GM18520 (cell line): ENCODE measurements at regions not wholly inside any gene's neighbourhood (a gene's known extent, or its start where the extent isn't known, plus 50 kb on each side); places are given as distances from the start of the nearest gene placed in this dataset.

Source experiments
- ATAC-seq: cut with Tn5 transposase; IDR thresholded peaks from one replicate; pipeline ENCODE4 v1.9.1; 2021; ENCODE audit not compliant: unreplicated experiment

GRCh38 chr3:124519591-124520194 lies 210.6 kb upstream of the UMPS start:
- ATAC-seq = no peak

- no peak for ATAC-seq
Observed at GRCh38 chr3:124520970-124521369, 209.3 kb upstream of the UMPS start.

- ATAC-seq = no peak
Observed at GRCh38 chr3:124522082-124522625, 208.1 kb upstream of the UMPS start.

- ATAC-seq = no peak
Observed at GRCh38 chr3:124526601-124527000, 203.7 kb upstream of the UMPS start.

- ATAC-seq = no peak
Observed at GRCh38 chr3:124529826-124530571, 200.3 kb upstream of the UMPS start.

- no peak for ATAC-seq
Observed at GRCh38 chr3:124530916-124531315, 199.3 kb upstream of the UMPS start.

GRCh38 chr3:124532071-124532470 lies 198.2 kb upstream of the UMPS start:
- ATAC-seq = no peak

- no peak for ATAC-seq
Observed at GRCh38 chr3:124535306-124535705, 194.9 kb upstream of the UMPS start.

- no peak for ATAC-seq
Observed at GRCh38 chr3:124540550-124541211, 189.6 kb upstream of the UMPS start.

- no peak for ATAC-seq
Observed at GRCh38 chr3:124542214-124542869, 187.9 kb upstream of the UMPS start.

- no peak for ATAC-seq
Observed at GRCh38 chr3:124545891-124546290, 184.4 kb upstream of the UMPS start.

GRCh38 chr3:124552224-124552623 lies 178.0 kb upstream of the UMPS start:
- ATAC-seq = no peak

GRCh38 chr3:124553178-124553577 lies 177.1 kb upstream of the UMPS start:
- ATAC-seq = no peak

GRCh38 chr3:124556636-124557035 lies 173.6 kb upstream of the UMPS start:
- ATAC-seq = no peak

GRCh38 chr3:124557433-124558232 lies 172.6 kb upstream of the UMPS start:
- ATAC-seq = no peak

- ATAC-seq = no peak
Observed at GRCh38 chr3:124558991-124559845, 171.0 kb upstream of the UMPS start.

GRCh38 chr3:124559846-124560574 lies 170.2 kb upstream of the UMPS start:
- ATAC-seq = no peak

GRCh38 chr3:124560666-124561215 lies 169.5 kb upstream of the UMPS start:
- no peak for ATAC-seq

GRCh38 chr3:124562769-124563168 lies 167.5 kb upstream of the UMPS start:
- ATAC-seq = no peak
